ENCODE measurements at regions not wholly inside any gene's neighbourhood (a gene's known extent, or its start where the extent isn't known, plus 50 kb on each side); places are given as distances from the start of the nearest gene placed in this dataset.

- H3K4me3 ChIP-seq (ENCODE audit: low read depth in 1 of 2, low read length in 2 of 2), result no peak overlapping the region
- no peak overlapping the region for H3K4me2 ChIP-seq (ENCODE audit: insufficient read depth, low read length)
- no peaks in the 10 kb centered on the region for H3K36me3 ChIP-seq (ENCODE audit: insufficient read depth, low read length)
- no peak for TF ChIP-seq EZH2 (IDR thresholded peaks at IDR 0.05; ENCODE audit: borderline replicate concordance, low read depth, low read length, severe bottlenecking)
- TF ChIP-seq CTCF (IDR thresholded peaks at IDR 0.05; ENCODE audit: borderline replicate concordance, extremely low read depth, low read length, poor library complexity, severe bottlenecking), result no peak
- no peaks in the 10 kb centered on the region for H3K27me3 ChIP-seq (ENCODE audit: insufficient read depth, low read length, poor library complexity)
- H3K9me3 ChIP-seq (ENCODE audit: insufficient read depth, low read length, severe bottlenecking), result no peaks in the 10 kb centered on the region
- H2AFZ ChIP-seq (ENCODE audit: low read depth, low read length), result no peak overlapping the region
- no peaks in the 10 kb centered on the region for H4K20me1 ChIP-seq (ENCODE audit: insufficient read depth, low read length)
- ATAC-seq (ENCODE audit: insufficient read depth, low read depth) (no peak), DNase-seq (no peak)
- H3K79me2 ChIP-seq (ENCODE audit: insufficient read depth, low read length), result no peaks in the 10 kb centered on the region
- no peak overlapping the region for H3K27ac ChIP-seq (ENCODE audit: low read length)
- no peak overlapping the region for H3K9ac ChIP-seq (ENCODE audit: low read depth, low read length)
- no peaks in the 10 kb centered on the region for H3K4me1 ChIP-seq (ENCODE audit: insufficient read depth, low read length)
Measured at GRCh38 chr5:61674378-61674777, 342.3 kb downstream of the ZSWIM6 start.

- no peaks in the 10 kb centered on the region for H3K79me2 ChIP-seq (ENCODE audit: insufficient read depth, low read length)
- H3K4me3 ChIP-seq (ENCODE audit: low read depth in 1 of 2, low read length in 2 of 2), result no peak overlapping the region
- H3K4me2 ChIP-seq (ENCODE audit: insufficient read depth, low read length), result no peak overlapping the region
- H2AFZ ChIP-seq (ENCODE audit: low read depth, low read length), result no peak overlapping the region
- TF ChIP-seq CTCF (IDR thresholded peaks at IDR 0.05; ENCODE audit: borderline replicate concordance, extremely low read depth, low read length, poor library complexity, severe bottlenecking) (no peak), EZH2 (IDR thresholded peaks at IDR 0.05; ENCODE audit: borderline replicate concordance, low read depth, low read length, severe bottlenecking) (no peak)
- H3K9ac ChIP-seq (ENCODE audit: low read depth, low read length), result no peak overlapping the region
- DNase-seq (no peak), ATAC-seq (ENCODE audit: insufficient read depth, low read depth) (no peak)
- H3K9me3 ChIP-seq (ENCODE audit: insufficient read depth, low read length, severe bottlenecking), result no peaks in the 10 kb centered on the region
- H4K20me1 ChIP-seq (ENCODE audit: insufficient read depth, low read length), result no peaks in the 10 kb centered on the region
- H3K27ac ChIP-seq (ENCODE audit: low read length), result no peak overlapping the region
- H3K4me1 ChIP-seq (ENCODE audit: insufficient read depth, low read length), result no peaks in the 10 kb centered on the region
- no peaks in the 10 kb centered on the region for H3K36me3 ChIP-seq (ENCODE audit: insufficient read depth, low read length)
- H3K27me3 ChIP-seq (ENCODE audit: insufficient read depth, low read length, poor library complexity), result no peaks in the 10 kb centered on the region
Measured at GRCh38 chr5:61675015-61675692, 343.1 kb downstream of the ZSWIM6 start.

DNA sequence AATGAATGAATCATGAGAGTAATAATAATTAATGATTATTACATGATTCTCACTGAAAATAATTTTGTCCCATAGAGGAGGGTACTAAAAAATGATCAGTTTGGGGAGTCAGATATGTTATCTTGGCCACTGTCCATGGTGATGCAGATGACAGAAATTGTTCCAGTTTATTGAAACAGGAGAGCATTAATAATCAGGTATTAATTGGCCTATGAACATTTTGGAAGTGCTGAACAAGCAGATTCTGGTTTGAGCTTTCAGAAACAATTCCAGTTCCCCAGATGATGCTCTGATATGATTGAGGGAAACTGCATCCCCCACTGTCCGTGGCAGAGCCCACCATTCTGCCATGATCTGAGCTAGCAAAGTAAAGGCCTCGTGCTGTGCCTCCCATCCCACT lies 345.2 kb downstream of the ZSWIM6 start:
- TF ChIP-seq EZH2 (IDR thresholded peaks at IDR 0.05; ENCODE audit: borderline replicate concordance, low read depth, low read length, severe bottlenecking), result no peak
- TF ChIP-seq CTCF (IDR thresholded peaks at IDR 0.05; ENCODE audit: borderline replicate concordance, extremely low read depth, low read length, poor library complexity, severe bottlenecking), result no peak
- Histone ChIP-seq H3K9me3 (ENCODE audit: insufficient read depth, low read length, severe bottlenecking) (no peaks in the 10 kb centered on the region), H3K27me3 (ENCODE audit: insufficient read depth, low read length, poor library complexity) (no peaks in the 10 kb centered on the region), H4K20me1 (ENCODE audit: insufficient read depth, low read length) (no peaks in the 10 kb centered on the region), H3K4me1 (ENCODE audit: insufficient read depth, low read length) (no peaks in the 10 kb centered on the region), H3K9ac (ENCODE audit: low read depth, low read length) (no peak overlapping the region), H3K27ac (ENCODE audit: low read length) (no peak overlapping the region), H3K79me2 (ENCODE audit: insufficient read depth, low read length) (no peaks in the 10 kb centered on the region), H2AFZ (ENCODE audit: low read depth, low read length) (no peak overlapping the region), H3K4me3 (ENCODE audit: low read depth in 1 of 2, low read length in 2 of 2) (no peak overlapping the region), H3K36me3 (ENCODE audit: insufficient read depth, low read length) (no peaks in the 10 kb centered on the region), H3K4me2 (ENCODE audit: insufficient read depth, low read length) (no peak overlapping the region)
- DNase-seq (no peak), ATAC-seq (ENCODE audit: insufficient read depth, low read depth) (no peak)
